HG03565 (cell line): ENCODE measurements at regions not wholly inside any gene's neighbourhood (a gene's known extent, or its start where the extent isn't known, plus 50 kb on each side); places are given as distances from the start of the nearest gene placed in this dataset.

ENCODE experiments used
- ATAC-seq: cut with Tn5 transposase; IDR thresholded peaks from one replicate; pipeline ENCODE4 v1.9.1; 2021; ENCODE audit warnings: mild to moderate bottlenecking, moderate library complexity; ENCODE audit not compliant: unreplicated experiment

DNA sequence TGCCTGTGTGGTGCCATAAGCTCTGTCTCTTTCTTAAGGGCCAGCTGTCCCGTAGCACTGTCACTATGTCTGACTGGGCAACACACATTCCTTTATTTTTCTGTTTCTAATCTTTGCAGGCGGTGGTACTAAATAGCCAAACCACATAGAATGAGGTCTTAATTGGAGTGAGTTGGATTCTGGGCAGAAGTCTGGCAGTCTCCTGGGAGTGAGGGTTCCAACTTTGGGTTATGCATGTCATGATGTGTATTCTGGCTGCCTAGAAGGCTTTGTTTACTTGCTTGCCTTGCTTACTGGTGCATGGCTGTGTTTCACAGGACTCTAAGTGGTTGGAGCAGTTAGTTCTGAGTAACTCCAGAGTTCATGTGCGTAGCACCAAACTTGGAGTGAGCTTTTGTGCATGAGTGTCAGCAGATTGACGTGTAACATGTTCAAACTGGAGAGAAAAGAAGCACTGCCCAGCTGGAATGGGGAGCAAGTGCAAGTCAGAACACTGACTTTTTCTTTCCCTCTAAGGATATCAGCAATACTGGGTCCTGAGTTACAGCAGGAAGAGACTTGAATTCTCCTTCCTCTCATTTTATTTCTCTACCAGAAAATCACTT is 185.8 kb downstream of the PCSK1 start:
- ATAC-seq = no peak

DNA sequence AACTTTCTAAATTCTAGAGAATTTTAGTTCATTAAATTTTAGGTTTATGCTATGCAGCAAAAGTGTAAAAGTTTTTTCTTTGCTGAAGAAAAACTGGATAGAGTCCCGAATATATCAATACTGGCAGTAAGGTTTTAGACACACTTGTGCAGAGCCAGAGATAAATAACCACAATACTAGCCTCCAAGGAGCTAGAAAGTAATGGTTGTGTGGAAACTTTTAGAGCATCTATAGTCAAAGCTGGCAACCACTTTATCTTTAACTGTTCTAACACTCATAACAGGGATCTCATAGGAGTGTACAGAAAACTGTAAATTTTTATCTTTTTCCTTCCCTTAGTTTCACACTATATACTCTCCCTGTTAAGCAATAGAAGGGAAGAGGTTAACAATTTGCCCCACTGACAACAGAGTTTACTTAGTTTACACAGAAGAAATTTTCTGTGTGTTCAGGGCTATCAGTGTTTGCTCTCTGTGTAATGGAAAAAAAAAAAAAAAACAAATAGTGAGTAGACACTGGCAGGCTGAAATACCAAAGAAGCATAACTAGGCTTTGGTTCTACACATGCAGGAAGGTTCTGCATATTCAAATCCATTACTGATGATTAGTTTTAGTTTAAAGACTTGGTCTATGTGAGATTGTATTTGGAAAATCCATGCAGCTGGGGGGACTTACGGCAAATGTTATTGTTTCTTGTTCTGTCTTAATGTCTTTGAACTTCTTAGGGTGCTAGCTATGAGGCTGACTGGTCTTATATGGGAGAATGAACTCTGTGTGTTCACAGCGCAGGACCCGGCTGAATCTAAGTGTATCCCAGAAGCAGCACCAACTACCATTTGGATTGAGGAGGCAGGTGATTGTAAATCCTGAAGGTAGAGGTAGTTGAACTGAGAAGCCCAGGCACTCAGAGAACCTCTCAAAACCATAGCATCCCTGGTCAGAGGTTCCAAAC is 187.6 kb downstream of the PCSK1 start:
- ATAC-seq = no peak

DNA sequence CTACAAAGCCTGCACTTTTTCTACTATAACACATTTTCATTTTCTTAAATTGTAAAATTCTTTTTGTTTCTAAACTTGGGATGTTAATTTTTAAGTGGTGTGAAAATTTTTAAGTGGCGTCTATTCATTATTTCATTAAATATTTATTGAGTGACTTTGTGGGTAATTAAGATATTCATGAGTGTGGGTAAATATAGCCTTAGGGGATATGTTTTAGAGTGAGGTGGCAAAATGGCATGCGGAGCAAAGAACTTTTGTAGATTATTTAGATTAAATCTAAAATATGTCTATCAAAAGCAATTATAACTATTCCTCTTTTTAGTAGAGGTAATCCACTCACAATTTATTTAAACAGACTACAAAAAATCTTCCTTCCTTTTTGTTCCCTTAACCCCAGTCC is 188.4 kb downstream of the PCSK1 start:
- no peak for ATAC-seq

DNA sequence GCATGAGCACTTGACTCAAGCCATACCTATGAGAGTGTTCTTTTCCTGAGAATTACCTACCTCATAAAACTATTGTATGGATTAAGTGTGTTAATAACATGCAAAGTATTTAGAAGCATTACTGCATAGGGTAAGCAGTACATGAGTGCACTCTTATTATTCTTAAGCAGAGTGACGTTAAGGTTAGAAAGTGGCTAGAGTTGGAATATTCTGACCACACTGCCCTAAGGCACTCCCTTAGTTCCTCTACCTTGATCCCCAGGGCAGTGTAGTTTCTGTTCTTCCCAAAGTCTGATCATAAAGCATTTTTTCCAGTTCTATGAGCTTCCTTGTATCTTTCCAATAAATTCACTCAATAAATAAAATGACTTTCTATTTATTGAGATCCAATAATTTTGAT is 189.2 kb downstream of the PCSK1 start:
- ATAC-seq = no peak

DNA sequence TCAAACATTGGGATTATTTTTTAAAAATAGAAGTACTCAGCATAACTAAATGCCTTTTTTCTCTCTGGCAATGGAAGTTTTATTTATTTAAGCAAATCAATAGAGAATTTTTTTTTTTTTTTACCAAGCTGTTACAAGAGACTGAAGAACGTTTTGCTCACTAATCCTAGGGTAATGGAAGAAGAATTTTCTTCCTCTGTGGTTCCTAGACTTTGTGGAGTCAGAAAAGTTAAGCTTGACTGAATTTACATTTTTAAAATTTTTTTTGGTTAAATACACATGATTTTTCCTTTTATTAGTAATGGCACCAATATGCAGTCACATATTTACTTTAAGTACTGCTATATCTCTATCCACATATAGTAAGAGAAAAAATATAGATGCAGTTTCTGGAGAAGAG is 189.8 kb downstream of the PCSK1 start:
- no peak for ATAC-seq

DNA sequence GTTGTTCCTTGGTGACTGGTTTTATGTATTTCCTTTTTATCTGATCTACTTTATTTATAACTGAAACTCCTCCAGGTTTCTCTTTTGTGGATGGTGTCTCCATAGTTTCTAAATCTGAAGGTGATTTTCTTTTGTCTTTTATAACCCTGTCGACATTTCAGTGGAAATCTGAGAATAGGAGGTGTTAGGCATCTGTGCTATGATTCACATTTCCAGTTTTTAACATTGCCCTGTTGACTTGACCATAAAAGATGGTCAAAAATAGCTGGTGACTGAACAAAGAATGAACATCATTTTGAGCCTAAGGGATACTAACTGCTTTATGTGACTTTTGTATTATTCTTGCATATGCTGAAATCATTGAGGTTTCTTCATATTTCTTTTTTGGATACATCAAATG is 190.5 kb downstream of the PCSK1 start:
- ATAC-seq = no peak

DNA sequence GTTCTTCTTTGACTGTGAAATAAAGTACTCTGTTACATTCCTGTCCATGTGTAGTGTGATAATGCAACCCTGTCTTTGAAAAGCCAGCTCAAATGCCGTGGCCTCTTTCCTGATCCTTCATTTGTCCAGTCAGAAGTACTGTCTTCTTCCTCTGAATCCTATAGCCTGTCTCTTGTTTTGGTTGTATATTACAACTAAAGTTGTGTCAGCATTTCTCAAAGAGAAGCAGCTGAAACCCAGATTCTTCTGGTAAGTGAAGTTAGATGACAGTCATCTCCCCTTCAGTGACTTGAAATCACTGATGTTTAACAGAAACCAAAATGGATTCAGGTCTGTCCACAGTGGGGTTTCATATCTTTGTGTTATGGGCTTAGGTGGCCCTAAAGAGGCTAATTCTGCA is 196.2 kb downstream of the PCSK1 start:
- no peak for ATAC-seq

DNA sequence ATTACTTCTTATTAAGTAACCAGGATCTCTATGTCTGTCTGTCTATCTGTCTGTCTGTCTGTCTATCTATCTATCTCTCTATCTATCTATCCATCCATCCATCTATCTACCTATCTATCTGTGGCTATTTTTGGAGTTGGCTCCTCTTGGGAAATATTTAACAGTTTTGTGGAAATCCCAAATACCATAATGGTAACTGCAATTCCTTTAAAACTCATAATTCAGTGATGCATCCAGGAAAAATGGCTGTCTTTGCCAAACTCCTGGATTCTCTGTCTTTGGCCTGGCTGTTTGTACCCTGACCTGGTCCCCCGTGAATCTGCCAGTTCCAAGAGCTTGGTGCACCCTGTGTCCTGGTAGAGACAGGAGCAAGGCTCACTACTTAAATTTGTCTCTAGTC is 197.0 kb downstream of the PCSK1 start:
- ATAC-seq = no peak

DNA sequence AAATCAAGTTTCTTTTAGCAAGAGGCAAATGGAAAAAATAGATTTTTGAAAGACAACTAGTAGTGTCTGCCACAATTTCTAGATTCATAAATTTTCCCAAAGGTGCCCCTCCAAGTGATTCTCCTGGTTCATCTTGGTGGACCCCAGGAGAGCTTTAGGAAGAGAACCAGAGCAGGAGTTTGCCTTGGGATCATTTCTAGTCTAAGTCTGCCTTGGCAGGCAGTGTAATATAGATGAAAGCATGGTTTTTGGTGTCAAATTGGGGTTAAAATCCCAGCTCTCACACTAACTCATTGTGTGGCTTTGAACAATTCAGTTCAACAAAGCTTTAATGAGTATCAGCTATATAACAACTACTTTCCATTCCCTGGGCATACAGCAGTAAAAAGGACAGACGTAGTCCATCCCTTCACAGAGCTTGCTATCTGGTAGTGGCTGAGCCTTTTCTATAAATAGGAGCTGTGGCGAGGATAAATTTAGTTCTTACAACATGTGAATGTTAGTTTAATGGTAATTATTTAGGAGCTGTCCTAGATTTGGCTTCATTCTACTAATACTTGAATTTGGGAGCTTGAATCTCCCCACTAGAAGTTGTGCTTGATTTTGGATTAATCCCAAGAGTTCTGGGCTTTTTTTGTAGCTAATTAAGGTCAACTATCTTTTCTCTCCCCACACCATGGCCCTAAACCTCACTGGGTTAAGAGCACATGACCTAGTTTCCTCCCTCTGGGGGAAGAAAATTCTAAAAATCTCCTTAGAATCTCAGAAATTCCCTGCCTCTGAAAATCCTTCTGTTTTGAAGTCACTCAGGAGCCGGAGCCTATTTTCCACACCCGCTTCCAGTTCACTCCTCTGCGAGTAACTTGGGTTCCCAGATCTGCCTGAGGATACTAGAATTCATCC is 197.8 kb downstream of the PCSK1 start:
- no peak for ATAC-seq

DNA sequence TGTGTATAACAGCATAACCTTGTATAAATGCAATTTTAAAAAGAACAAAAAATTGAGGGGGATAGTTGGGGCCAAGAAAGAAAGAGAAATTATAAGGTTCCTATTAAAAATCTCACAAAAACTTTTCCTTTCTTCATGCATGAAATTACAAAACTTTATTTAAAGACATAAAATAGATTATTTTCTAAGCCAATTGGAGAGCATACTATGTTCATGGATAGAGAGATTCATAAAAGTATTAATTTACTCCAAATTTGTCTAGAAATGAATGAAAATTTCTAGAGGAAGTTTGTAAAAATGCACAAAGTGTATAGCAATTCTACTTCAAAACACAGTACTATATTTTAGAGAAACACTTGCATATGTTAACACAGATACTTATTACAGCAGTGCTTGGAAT is 200.4 kb downstream of the PCSK1 start:
- no peak for ATAC-seq

DNA sequence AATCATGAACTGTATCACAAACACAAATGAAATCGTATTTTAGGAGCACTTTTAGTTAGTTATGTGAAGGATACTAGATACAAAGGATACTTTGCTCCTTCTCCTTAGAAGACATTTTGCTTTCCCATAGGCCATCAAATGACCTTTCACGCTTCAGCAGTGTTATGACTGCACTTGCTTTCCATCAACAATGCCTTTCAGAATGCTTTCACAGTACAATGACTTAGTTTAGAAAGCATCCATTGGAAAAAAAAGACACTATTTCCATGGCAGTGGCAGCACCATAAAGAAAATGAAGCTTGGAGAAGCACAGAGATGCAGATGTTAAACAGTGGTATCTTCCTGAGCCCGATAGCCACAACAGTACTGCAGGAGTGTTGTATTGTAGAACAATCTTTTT is 203.9 kb downstream of the PCSK1 start:
- ATAC-seq = no peak

DNA sequence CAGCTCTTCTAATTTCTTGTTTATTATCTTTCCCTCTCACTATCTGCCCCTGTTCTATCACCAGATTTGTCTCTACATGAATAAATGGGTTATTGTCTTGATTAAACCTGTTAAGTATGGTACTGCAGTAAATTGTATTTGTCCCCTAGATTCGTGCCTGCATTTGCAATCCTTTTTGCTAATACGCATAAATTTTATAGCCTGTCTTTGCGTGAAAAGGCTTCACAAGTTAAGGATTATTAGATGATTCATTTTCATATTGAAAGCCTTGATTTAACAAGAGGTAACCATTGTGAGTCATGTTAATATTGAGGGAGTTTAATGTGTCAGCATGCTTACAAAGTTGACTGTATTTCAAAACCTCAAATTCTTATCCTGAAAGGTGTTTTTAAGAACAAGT is 204.6 kb downstream of the PCSK1 start:
- ATAC-seq = no peak

DNA sequence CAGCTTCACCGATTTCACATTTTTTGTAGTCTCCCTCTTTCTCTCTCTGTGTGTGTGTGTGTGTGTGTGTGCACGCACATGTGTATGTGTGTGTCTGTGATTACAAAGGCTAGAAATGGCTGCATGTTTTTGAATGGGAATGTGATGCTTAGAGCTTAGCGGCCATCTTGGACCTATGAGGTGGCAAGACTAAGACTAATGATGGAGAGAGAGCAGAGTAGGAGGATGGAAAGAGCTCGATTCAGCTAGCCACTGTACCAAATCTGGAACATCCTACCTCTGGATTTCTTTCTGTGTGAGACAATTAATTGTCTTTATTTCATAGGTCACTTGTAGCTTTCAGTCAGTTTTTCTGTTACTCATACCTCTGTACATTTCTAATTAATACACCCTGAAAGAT is 205.1 kb downstream of the PCSK1 start:
- no peak for ATAC-seq

DNA sequence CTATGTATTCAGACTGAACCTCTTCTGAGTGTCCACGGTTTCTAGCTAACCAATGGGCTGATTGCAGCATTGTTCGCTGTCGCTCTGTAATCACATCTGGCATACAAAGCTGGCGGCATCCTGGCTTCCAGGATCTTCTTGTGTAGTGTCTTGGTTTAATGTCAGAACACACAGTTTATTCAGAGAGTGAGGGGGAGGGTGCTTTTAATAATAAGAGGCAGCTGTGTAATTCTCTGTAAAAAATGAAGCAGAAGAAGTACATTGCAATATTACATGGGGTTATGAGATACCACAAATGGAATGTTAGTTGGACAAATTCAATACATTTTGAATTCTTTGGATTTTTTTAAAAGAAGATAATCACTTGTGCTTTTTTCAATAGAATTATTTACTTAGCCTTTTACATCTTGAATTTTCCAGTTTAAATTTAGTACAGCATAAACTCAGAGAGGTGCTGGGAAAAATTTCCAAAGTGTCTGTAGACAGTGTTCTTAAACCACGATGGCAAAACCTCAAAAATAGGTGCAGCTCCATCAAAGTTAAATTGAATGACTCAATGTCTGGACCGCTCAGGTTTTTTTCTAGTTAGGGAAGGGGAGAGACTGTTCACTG is 206.0 kb downstream of the PCSK1 start:
- ATAC-seq = no peak

DNA sequence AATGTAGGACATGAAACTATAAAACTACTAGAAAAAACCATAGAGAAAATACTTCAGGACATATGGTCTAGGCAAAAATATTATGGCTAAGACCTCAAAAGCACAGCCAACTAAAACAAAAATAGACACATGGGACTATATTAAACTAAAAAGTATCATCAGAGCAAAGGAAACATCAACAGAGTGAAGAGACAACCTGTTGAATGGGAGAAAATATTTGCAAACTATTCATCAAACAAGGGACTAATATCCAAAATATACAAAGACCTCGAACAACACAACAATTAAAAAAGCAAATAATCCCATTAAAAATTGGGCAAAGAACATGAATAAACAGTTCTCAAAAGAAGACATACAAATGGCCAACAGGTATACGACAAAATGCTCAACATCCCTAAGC is 210.9 kb downstream of the PCSK1 start:
- ATAC-seq = no peak

DNA sequence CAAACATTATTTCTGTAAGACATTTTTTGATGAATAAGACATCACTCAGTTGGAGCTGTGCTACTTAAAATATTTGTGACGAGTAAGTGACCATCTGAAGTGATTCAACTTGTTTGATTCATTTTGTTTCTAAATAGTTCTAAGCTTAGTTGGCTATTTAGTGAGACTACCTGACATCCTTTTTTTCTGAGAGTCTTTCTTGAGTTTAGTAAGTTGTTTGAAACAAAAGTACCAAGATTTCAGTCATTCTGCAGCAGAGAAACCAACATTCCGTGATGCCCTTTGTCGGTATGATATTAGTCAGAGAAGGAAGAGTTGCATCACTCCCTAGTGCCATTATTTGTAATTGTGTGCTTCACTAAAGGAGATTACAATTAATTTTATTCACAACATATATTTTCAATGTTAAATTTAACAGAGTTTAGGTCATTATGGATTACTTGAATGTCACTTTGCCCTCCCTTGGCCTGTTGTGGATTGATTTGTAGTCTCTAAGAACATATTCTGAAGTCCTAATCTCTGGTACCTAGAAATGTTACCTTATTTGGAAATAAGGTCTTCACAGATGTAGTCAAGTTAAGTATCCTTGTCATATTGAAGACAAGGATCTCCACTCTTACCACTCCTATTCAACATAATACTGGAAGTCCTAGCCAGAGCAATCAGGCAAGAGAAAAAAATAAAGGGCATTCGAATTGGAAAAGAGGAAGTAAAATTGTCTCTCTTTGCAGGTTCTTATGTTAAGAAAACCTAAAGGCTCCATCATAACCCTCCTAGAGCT is 212.2 kb downstream of the PCSK1 start:
- no peak for ATAC-seq

DNA sequence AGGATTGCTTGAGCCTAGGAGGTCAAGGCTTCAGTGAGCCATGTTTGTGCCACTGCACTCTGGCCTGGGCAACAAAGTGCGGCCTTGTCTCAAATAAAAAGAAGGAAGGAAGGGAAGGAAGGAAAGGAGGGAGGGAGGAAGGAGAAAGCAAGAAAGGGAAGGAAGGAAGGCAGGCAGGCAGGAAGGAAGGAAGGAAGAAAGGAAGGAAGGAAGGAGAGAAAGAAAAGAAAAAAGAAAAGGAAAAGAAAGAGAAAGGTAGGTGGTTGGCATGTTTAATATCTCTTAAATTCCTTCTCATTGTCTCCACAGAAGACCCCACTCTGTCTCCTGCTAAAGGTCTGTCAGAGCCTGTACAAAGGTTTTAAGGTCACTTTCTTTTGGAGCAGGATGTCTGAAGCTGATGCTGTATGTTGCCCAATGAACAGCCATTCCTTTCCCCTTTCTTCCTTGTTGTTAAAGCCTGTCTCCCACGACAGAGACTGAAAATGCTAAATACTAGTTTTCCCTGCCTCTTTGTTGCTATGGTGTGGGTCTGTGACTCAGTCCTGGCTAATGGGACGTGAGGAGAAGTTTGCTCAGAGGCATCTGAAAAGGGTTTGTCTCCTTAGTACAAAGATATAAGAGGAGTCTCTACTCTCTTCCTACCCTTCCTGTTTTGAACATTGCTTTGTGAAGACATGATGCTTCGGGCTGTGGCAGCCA is 213.3 kb downstream of the PCSK1 start:
- ATAC-seq = no peak

DNA sequence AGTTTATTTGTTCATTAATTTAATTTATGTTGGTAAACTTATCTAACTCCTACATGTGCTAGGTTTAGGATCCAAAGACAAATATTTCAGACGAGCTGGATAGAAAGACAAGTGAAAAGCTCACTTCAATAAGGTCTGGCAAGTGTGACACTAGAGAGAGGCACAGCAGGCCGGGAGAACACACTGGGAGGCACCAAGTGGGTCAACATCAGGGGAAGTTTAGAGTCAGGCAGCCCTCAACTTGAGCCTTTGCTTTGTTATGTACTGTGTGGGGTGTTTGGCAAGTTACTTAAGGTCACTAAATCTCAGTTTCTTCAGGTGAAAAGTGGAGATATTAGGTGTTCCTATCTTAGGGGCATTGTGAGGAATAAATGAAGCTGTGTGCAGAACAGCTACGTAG is 214.4 kb downstream of the PCSK1 start:
- no peak for ATAC-seq

DNA sequence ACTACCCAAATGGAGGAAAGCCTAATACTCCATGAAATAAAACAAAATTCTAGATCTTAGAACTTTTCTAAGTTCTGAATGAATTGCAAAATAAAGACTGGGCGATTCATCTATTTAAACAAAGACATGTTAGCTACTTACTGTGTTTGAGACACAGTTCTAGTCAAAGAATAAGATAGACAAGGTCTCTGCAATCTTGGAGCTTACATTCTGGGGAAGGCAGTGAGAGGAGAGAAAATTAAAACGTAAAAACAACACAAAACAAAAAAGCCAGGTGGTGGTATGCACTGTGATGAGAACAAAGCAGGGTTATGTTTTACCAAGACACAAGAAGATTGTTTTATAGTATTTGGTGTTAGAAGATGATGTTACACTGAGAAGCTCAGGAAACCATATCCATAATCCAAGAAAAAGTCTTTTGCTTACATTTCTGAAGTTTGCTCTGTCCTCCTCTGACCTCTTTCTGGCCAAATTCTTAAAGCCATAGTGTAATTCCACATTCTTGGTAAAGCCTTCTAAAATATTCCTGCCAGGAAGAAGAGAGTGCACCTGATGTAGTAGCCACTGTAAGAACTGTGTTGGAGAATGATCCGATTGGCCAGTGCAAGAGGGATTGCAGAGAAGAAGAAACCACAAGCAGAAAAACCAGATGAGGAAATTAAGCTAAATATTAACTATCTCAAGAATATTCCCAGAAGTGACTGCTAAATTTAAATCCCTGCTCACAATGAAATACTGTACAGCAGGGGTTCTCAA is 218.4 kb downstream of the PCSK1 start:
- no peak for ATAC-seq
